GM18511 (cell line): ENCODE measurements at regions not wholly inside any gene's neighbourhood (a gene's known extent, or its start where the extent isn't known, plus 50 kb on each side); places are given as distances from the start of the nearest gene placed in this dataset.

ENCODE experiments used
- ATAC-seq: cut with Tn5 transposase; IDR thresholded peaks from one replicate; pipeline ENCODE4 v1.9.1; 2021; ENCODE audit warnings: mild to moderate bottlenecking, moderate library complexity; ENCODE audit not compliant: unreplicated experiment

- ATAC-seq = no peak
Measured at GRCh38 chr4:125505621-125506020, 190.9 kb downstream of the FAT4 start.

GRCh38 chr4:125507141-125507540 lies 192.4 kb downstream of the FAT4 start:
- no peak for ATAC-seq

DNA sequence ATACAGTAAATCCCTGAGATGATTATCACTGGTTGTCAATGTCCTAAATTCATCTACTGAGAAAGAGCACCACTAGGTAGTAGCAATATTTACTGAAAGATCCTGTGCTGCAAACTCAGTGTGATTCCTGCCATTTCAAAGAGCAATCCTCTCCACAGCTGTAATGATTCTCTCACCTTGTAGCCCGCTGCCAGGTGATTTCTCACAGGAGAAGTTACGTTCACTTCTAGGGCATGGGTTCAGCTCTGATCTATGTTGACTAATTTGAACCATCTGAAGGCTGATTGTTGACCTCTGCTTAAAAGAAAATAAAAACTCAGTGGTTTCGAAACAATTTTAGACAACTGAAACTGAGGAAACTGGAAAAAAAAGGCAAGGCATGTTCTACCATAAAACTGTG lies 197.0 kb downstream of the FAT4 start:
- ATAC-seq = no peak

DNA sequence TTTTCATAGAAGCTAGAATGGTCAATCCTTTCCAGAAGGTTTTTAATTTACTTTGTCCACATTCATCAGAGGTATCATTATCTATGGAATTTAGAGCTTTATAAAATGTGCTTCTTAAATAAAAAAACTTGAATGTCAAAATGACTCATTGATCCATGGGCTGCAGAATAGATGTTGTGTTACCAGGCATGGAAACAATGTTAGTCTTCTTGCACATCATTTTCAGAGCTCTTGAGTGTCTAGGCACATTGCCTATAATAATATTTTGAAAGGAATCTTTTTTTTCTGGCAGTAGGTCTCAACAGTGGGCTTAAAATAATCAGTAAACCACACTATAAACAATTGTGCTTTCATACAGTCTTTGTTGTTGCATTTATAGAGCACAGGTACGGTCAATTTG lies 200.3 kb downstream of the FAT4 start:
- no peak for ATAC-seq

- no peak for ATAC-seq
Measured at GRCh38 chr4:125517831-125518230, 203.1 kb downstream of the FAT4 start.

GRCh38 chr4:125518281-125518680 lies 203.5 kb downstream of the FAT4 start:
- ATAC-seq = no peak

DNA sequence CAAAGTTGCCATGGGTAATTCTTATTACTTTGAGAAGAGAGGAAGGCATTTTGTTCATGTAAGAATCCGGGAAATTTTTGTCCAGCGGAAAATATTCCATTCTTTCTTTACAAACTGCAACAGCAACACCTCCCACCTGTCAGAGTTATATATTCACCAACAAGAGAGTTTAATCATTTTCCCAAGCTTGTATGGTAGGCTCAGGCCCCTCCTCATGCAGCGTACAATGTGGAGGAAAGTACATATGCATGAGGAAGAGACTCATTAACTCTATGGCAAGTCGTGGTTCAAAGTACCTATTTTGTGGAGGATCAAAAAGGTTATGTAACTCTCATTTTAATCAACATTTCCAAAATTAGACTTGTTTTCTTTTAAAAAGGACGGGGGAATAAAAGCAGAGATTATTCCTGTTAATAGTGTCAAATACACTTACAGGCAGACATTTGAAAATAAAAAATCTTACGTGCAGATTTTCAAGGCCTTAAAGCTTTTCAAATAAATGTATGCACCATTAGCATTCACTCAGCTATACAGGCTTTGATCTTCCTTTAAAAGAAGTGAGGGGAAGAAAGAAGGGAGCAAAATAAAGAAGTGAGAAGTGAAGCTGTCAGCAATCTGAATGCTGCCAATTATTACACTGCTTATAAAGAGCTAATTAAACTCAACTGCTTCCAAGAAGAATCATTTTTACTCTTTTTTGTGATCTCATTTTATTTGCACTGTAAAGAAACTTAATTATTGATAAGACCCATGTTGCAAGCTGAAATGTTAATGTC lies 204.8 kb downstream of the FAT4 start:
- no peak for ATAC-seq

- ATAC-seq = no peak
Measured at GRCh38 chr4:125520258-125520990, 205.7 kb downstream of the FAT4 start.

- ATAC-seq = no peak
Measured at GRCh38 chr4:125522588-125522987, 207.8 kb downstream of the FAT4 start.

DNA sequence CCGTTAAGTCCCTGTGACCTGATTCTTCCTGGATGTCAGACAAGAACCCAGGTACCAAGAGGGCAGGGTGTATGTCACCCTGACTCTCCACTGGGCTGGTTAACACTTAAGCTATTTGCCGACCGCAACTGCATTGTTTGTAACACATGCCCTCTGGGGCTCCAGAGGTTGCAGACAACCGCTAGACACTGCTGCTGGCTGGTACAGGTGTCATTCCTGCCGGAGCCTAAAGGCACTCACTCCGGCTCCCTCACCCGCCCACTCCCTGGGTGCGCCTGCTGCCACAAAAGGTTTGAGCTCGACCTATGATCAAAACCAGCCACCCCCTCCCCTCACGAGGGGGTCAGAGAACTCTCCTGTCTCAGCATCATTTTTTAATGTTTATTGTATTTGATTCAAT lies 208.2 kb downstream of the FAT4 start:
- ATAC-seq = no peak

DNA sequence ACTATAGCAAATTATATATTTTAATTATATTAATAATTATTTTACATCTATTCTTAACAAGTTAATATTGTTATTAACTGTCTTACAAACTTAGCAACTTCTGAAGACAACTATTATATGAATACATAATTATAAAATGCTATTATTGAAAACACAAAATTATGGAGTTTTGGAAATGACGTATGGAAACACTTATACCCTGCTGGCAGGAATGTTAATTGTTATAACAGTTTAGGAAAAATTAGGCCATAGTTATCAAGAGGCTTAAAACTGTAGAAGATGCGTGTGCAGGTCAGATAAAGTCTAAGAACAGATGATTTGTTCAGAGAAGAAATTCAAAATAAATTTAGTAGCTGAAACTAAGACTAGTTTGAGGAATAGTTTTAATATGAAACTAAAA lies 211.7 kb downstream of the FAT4 start:
- ATAC-seq = no peak

DNA sequence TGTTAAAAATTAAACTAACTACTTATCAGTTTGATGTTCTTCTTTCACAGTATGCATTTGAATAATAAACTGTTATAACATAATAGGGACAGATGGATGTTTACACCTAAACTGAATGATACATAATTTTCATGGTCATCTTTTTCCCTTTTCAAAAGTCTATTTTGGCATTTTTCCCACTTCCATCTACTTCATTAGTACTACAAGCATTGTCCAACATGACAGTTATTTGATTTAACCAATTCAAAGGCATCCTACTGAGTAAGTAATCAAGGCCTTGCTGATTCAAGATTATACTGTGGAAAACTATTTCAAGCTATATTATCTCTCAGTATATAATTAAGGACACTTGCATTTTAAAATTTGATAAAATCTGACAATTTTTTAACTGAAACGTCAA lies 212.9 kb downstream of the FAT4 start:
- no peak for ATAC-seq

DNA sequence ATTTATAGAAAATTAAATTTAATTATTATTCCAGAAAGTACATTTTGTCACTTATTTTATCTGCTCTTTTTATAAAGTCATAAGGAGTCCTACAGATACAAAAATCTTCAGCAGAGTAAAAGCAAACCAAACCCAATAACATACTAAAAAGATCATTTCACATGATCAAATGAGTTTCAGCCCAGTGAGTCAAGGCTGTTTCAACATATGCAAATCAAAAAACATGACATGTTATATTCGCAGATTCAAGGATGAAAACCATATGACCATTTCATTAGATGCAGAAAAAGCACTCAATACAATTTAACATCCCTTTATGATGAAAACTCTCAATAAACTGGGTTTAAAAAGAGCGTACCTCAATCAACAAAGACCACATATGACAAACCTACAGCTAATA lies 214.3 kb downstream of the FAT4 start:
- no peak for ATAC-seq

DNA sequence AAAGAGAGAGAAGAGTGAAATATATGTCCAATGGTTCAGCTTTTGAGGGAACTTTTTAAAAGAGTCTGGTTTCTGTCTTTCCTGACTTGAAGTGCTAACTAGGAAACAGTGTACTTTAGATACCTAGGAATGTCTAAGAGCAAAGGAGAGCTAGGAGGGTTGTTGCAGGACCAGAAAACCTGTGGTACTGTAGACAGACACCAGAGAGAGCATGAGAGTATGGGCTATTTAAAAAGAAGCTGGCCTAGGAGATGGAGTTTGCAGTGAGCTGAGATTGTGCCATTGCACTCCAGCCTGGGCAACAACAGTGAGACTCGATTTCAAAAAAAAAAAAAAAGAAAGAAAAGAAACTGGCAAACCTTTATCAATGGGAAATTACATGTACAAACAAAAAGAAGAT lies 223.9 kb downstream of the FAT4 start:
- no peak for ATAC-seq

DNA sequence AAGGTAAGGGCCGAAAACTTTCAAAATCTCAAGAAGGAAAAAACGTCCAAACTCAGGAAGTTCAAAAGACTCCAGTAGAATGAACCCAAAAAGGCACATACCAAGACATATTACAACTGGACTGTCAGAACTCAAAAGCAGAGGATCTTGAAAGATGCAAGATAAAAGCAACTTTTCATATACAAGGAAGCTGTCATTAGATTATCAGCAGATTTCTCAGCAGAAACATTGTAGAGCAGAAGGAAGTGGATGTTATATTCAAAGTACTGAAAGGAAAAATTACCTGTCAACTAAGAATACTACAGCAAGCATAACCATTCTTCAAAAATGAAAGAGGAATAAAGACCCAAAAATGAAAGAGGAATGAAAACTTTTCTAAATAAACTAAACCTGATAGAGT lies 224.9 kb downstream of the FAT4 start:
- ATAC-seq = no peak

GRCh38 chr4:125541836-125542385 lies 227.2 kb downstream of the FAT4 start:
- ATAC-seq = no peak

DNA sequence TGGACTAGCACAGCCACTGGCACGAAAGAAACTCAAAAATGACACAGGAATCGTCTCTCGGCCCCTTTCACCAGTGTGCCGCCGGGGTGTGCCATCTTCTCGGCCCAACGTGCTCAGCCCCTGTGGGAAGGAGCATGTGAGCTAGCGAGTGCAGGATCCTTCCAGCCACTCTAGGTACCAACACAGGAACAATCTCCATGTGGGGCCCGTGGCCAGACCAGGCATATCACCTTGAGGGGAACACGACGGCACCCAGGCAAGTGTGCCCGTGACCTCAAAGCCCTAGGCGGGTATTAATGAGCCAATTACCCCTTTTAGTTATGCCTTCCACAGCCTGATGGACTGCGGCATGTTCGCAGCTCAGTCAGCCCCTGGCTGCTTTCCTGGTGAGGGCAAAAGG lies 231.5 kb downstream of the FAT4 start:
- ATAC-seq = no peak

DNA sequence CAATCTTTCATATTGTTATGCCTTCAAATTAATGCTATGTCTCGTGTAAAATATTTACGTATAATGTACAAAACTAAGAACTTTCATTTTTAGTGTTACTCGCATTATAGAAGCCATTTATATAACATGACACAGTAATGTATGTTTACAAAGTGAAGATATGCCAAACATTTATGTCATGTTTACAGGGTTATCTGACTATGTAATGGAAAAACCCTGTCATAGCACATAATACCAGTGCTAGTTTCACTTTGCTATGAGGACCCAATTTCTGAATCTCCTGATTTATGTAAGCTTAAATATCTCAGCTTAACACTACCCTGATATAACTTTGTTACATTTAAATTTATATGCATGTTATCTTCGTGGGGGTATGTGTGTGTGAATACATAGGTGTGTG lies 233.1 kb downstream of the FAT4 start:
- no peak for ATAC-seq

DNA sequence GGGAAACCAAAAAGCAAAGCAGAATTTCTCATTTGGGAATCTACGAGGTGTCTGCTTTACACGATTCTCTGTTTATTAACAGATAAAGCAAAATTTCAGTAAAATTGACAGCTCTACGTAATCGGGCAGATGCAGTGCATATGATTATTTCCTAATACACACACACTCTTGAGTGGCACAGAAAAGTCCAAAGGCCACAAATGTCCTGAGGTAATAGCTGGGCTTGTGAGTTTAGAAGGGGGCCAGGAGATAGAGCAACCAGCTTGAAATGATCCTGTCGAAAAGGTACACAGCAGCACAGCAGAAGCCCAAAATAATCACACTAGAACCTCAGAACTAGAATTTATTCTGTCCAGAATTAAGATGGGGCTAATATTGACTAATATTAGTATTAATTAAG lies 236.0 kb downstream of the FAT4 start:
- ATAC-seq = no peak

GRCh38 chr4:125551466-125551865 lies 236.7 kb downstream of the FAT4 start:
- ATAC-seq = no peak

- ATAC-seq = no peak
Measured at GRCh38 chr4:125551967-125552366, 237.2 kb downstream of the FAT4 start.

GRCh38 chr4:125572601-125573000 lies 257.8 kb downstream of the FAT4 start:
- ATAC-seq = no peak
